ENCODE measurements at regions not wholly inside any gene's neighbourhood (a gene's known extent, or its start where the extent isn't known, plus 50 kb on each side); places are given as distances from the start of the nearest gene placed in this dataset.

DNA sequence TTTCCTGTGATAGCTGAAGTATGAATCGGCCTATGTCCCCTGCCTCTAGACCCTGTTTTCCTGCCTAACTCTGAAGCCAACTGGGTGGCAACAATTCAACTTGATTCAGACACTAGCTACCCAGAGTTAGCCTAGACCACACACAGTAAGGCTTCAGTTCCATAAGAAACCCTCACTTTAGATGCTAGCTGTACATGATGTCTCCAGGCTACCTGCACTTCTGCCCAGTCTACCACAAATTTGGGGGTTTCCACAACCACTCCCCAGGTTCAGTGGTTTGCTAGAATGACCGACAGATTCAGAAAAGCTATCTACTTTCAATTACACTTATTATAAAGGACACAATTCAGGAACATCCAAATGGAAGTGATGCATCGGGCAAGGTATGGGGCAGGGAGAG lies 119.4 kb upstream of the VLDLR start:
- FAIRE-seq, result no peak

GRCh38 chr9:2502760-2503159 lies 118.8 kb upstream of the VLDLR start:
- Histone ChIP-seq H3K36me3 (ENCODE audit: control insufficient read depth, insufficient read depth, low read length) (no peaks in the 10 kb centered on the region), H3K27me3 (ENCODE audit: control insufficient read depth, insufficient read depth, low read length) (no peaks in the 10 kb centered on the region), H3K4me3 (ENCODE audit: low read depth, low read length) (no peak overlapping the region)
- FAIRE-seq (no peak), DNase-seq (ENCODE audit: low read depth) (peak; percentile 55)
- no peak for TF ChIP-seq CTCF (IDR thresholded peaks at IDR 0.05; ENCODE audit: insufficient read depth, low read length, severe bottlenecking)

More for the DNA sequence above, 119.4 kb upstream of the VLDLR start:
- Histone ChIP-seq H3K4me3 (ENCODE audit: low read depth, low read length) (no peak overlapping the region), H3K36me3 (ENCODE audit: control insufficient read depth, insufficient read depth, low read length) (no peaks in the 10 kb centered on the region), H3K27me3 (ENCODE audit: control insufficient read depth, insufficient read depth, low read length) (no peaks in the 10 kb centered on the region)
- DNase-seq (ENCODE audit: low read depth), result no peak
- no peak for TF ChIP-seq CTCF (IDR thresholded peaks at IDR 0.05; ENCODE audit: insufficient read depth, low read length, severe bottlenecking)

GRCh38 chr9:2506321-2506720 lies 115.3 kb upstream of the VLDLR start:
- DNase-seq (ENCODE audit: low read depth), result no peak
- no peak for FAIRE-seq
- Histone ChIP-seq H3K27me3 (ENCODE audit: control insufficient read depth, insufficient read depth, low read length) (no peaks in the 10 kb centered on the region), H3K36me3 (ENCODE audit: control insufficient read depth, insufficient read depth, low read length) (no peaks in the 10 kb centered on the region), H3K4me3 (ENCODE audit: low read depth, low read length) (no peak overlapping the region)
- TF ChIP-seq CTCF (IDR thresholded peaks at IDR 0.05; ENCODE audit: insufficient read depth, low read length, severe bottlenecking), result no peak

DNA sequence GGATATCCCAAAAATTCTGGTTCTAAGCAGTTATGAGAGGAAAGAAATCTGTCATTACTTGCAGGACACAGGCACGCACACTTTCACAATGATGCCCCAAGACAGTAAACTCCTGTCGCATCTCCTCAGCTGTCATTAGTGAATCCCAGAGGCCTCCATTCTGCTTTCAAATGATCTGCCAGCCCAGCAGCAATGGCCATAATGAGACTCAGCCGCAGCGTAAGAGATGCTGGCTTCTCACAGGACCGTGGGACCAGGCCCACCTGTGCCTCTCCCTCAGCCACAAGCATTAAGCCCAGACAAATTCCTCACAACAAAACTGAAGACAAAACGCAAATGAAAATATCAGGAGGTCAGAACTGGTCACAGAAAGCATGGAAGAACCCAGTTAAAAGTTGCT lies 98.0 kb upstream of the VLDLR start:
- DNase-seq (ENCODE audit: low read depth) (no peak), FAIRE-seq (no peak)
- no peaks in the 10 kb centered on the region for H3K27me3 ChIP-seq (ENCODE audit: control insufficient read depth, insufficient read depth, low read length)
- no peaks in the 10 kb centered on the region for H3K36me3 ChIP-seq (ENCODE audit: control insufficient read depth, insufficient read depth, low read length)
- no peak for TF ChIP-seq CTCF (IDR thresholded peaks at IDR 0.05; ENCODE audit: insufficient read depth, low read length, severe bottlenecking)
- no peak overlapping the region for H3K4me3 ChIP-seq (ENCODE audit: low read depth, low read length)

DNA sequence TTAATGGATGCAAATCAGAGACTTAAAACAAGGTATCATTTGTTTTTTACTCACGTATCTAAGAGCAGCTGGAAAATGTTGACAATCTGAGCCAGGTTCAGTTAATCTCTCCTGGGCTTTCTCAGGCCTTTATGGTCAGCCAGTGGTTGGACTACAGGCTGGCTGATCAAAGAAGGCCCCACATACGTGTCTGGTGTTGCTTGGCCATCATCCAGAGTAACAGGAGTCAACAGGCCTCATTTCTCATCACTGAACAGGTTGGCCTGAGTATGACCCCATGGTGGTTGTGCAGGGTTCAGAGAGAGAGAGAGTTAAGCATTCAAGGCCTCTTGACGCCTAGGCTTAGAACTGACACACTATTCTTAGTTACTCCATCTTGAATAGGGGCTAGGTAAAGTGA lies 97.0 kb upstream of the VLDLR start:
- Histone ChIP-seq H3K36me3 (ENCODE audit: control insufficient read depth, insufficient read depth, low read length) (no peaks in the 10 kb centered on the region), H3K4me3 (ENCODE audit: low read depth, low read length) (no peak overlapping the region), H3K27me3 (ENCODE audit: control insufficient read depth, insufficient read depth, low read length) (no peaks in the 10 kb centered on the region)
- FAIRE-seq (no peak), DNase-seq (ENCODE audit: low read depth) (no peak)
- TF ChIP-seq CTCF (IDR thresholded peaks at IDR 0.05; ENCODE audit: insufficient read depth, low read length, severe bottlenecking), result no peak

DNA sequence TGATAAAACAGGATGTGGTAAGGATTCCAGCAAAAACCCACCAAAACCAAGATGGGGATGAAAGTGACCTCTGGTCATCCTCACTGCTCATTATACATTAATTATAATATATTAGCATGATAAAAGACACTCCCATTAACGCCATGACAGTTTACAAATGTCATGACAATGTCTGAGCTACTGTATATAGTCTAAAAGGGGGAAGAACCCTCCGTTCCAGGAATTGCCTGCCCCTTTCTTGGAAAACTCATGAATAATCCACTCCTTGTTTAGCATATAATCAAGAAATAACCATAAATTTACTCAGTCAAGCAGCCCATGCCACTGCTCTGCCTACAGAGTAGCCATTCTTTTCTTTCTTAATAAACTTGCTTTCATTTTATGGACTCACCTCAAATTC lies 96.4 kb upstream of the VLDLR start:
- no peak for TF ChIP-seq CTCF (IDR thresholded peaks at IDR 0.05; ENCODE audit: insufficient read depth, low read length, severe bottlenecking)
- DNase-seq (ENCODE audit: low read depth) (no peak), FAIRE-seq (no peak)
- Histone ChIP-seq H3K36me3 (ENCODE audit: control insufficient read depth, insufficient read depth, low read length) (no peaks in the 10 kb centered on the region), H3K4me3 (ENCODE audit: low read depth, low read length) (no peak overlapping the region), H3K27me3 (ENCODE audit: control insufficient read depth, insufficient read depth, low read length) (no peaks in the 10 kb centered on the region)
